ENCODE measurements at regions not wholly inside any gene's neighbourhood (a gene's known extent, or its start where the extent isn't known, plus 50 kb on each side); places are given as distances from the start of the nearest gene placed in this dataset.

- H3K27me3 ChIP-seq: no peaks in the 10 kb centered on the region
- 89 to 93% methylated on average over 1 to 7 of the region's 7 CpGs for WGBS, 2 donors (ENCODE audit: low coverage in 1 of 2)
- TF ChIP-seq EP300 (IDR thresholded peaks at IDR 0.05): no peak
- TF ChIP-seq POLR2A (IDR thresholded peaks at IDR 0.05): no peak
- TF ChIP-seq, protein P1, sequence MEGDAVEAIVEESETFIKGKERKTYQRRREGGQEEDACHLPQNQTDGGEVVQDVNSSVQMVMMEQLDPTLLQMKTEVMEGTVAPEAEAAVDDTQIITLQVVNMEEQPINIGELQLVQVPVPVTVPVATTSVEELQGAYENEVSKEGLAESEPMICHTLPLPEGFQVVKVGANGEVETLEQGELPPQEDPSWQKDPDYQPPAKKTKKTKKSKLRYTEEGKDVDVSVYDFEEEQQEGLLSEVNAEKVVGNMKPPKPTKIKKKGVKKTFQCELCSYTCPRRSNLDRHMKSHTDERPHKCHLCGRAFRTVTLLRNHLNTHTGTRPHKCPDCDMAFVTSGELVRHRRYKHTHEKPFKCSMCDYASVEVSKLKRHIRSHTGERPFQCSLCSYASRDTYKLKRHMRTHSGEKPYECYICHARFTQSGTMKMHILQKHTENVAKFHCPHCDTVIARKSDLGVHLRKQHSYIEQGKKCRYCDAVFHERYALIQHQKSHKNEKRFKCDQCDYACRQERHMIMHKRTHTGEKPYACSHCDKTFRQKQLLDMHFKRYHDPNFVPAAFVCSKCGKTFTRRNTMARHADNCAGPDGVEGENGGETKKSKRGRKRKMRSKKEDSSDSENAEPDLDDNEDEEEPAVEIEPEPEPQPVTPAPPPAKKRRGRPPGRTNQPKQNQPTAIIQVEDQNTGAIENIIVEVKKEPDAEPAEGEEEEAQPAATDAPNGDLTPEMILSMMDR (IDR thresholded peaks at IDR 0.05): no peak
- TF ChIP-seq POLR2AphosphoS5 (IDR thresholded peaks at IDR 0.05): no peak
- peaks cover 0 to 5% (median 0%) of the 10 kb centered on the region in 3 donors for H3K4me1 ChIP-seq
- no peaks in the 10 kb centered on the region for H3K9me3 ChIP-seq
- no peak overlapping the region for H3K4me3 ChIP-seq
- H3K27ac ChIP-seq: no peak overlapping the region
- ATAC-seq: no peak
- H3K36me3 ChIP-seq: no peaks in the 10 kb centered on the region
These were observed 68.7 kb downstream of the MAP10 start for GRCh38 chr1:232873931-232874330.

DNA sequence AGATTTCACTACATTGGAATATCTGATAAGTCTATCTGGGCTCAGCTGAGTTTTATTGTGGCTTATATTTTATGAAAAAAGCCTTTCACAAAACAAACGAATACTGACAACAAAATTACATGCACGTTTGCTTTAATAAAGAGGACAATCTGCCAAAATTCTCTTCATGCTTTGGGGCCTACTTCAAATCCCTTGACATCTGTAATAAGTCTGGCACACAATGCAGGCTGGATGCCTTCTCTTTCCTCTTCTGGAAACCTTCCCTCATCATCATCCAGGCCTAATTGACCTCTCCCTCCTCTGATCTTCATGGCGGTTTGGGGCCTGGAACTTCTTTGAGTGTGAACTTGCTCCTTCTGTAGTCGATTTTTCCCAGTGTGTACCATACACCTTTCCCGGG is 70.3 kb downstream of the MAP10 start:
- no peak for ATAC-seq
- H3K4me1 ChIP-seq: peaks cover 0 to 5% (median 0%) of the 10 kb centered on the region in 3 donors
- no peak overlapping the region for H3K4me3 ChIP-seq
- no peaks in the 10 kb centered on the region for H3K27me3 ChIP-seq
- no peaks in the 10 kb centered on the region for H3K9me3 ChIP-seq
- WGBS, 2 donors (ENCODE audit: low coverage in 1 of 2): 68 to 87% methylated on average over 3 to 5 of the region's 5 CpGs
- H3K27ac ChIP-seq: no peak overlapping the region
- no peak for TF ChIP-seq POLR2AphosphoS5 (IDR thresholded peaks at IDR 0.05)
- no peak for TF ChIP-seq POLR2A (IDR thresholded peaks at IDR 0.05)
- no peak for TF ChIP-seq EP300 (IDR thresholded peaks at IDR 0.05)
- TF ChIP-seq, protein P1 (IDR thresholded peaks at IDR 0.05): no peak
- H3K36me3 ChIP-seq: no peaks in the 10 kb centered on the region

- no peak for ATAC-seq
- Histone ChIP-seq H3K27ac (no peak overlapping the region), H3K9me3 (no peaks in the 10 kb centered on the region), H3K4me3 (no peak overlapping the region), H3K4me1 (peaks cover 0 to 5% (median 0%) of the 10 kb centered on the region in 3 donors), H3K36me3 (no peaks in the 10 kb centered on the region), H3K27me3 (no peaks in the 10 kb centered on the region)
- TF ChIP-seq POLR2AphosphoS5 (IDR thresholded peaks at IDR 0.05) (no peak), EP300 (IDR thresholded peaks at IDR 0.05) (no peak), POLR2A (IDR thresholded peaks at IDR 0.05) (no peak)
- TF ChIP-seq, protein P1 (IDR thresholded peaks at IDR 0.05): no peak
- 83 to 89% methylated on average over 9 to 11 of the region's 11 CpGs for WGBS, 2 donors (ENCODE audit: low coverage in 1 of 2)
These were observed 71.5 kb downstream of the MAP10 start for GRCh38 chr1:232876506-232877364.

DNA sequence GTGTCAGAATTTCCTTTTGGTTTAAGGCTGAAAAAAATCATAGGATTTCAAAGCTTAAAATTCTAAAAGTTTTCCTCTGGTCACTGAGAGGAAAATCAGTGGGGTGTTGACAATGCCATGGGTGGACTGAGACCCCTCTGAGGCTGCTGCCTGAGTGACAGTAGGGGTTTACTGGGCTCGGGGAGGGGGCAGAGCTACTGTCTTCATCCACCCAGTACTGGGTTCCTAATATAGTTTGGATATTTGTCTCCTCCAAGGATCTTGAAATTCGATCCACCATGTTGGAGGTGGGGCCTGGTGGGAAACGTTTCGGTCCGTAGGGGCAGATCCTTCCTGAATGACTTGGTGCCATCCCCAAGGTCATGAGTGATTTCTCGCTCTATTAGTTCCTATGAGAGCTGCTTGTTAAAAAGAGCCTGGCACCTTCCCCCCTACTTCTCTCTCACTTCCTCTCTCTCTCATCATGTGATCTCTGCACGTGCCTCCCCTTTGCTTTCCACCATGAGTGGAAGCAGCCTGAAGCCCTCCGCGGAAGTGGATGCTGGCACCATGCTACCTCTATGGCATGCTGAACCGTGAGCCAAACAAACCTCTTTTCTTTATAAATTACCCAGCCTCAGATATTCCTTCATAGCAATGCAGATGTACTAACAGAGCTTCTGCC is 72.3 kb downstream of the MAP10 start:
- H3K36me3 ChIP-seq: no peaks in the 10 kb centered on the region
- H3K27me3 ChIP-seq: no peaks in the 10 kb centered on the region
- TF ChIP-seq EP300 (IDR thresholded peaks at IDR 0.05) (no peak), POLR2A (IDR thresholded peaks at IDR 0.05) (no peak), POLR2AphosphoS5 (IDR thresholded peaks at IDR 0.05) (no peak)
- TF ChIP-seq, protein P1 (IDR thresholded peaks at IDR 0.05): no peak
- 64 to 75% methylated on average over 6 to 10 of the region's 10 CpGs for WGBS, 2 donors (ENCODE audit: low coverage in 1 of 2)
- no peak overlapping the region for H3K4me3 ChIP-seq
- ATAC-seq: no peak
- H3K27ac ChIP-seq: no peak overlapping the region
- no peaks in the 10 kb centered on the region for H3K9me3 ChIP-seq
- H3K4me1 ChIP-seq: peaks cover 0 to 5% (median 0%) of the 10 kb centered on the region in 3 donors
